HEK293T (cell line): ENCODE measurements at regions not wholly inside any gene's neighbourhood (a gene's known extent, or its start where the extent isn't known, plus 50 kb on each side); places are given as distances from the start of the nearest gene placed in this dataset.

Source experiments
- BHLHE40 ChIP-seq: fragments of 450-650 bp; IDR thresholded peaks from 2 replicates; pipeline ENCODE4 v1.6.1; 2016; ENCODE audit warnings: mild to moderate bottlenecking, moderate library complexity, borderline replicate concordance
- ELF4 ChIP-seq: fragments of 450-650 bp; IDR thresholded peaks from 2 replicates; pipeline ENCODE4 v1.6.1; 2017; ENCODE audit warnings: antibody characterized with exemption
- FOXA1 ChIP-seq: fragments of 450-650 bp; IDR thresholded peaks from 2 replicates; pipeline ENCODE4 v1.6.1; 2016; ENCODE audit warnings: mild to moderate bottlenecking
- FOXK2 ChIP-seq: fragments of 450-650 bp; IDR thresholded peaks from 2 replicates; pipeline ENCODE4 v1.6.1; 2016; ENCODE audit warnings: mild to moderate bottlenecking
- FOXM1 ChIP-seq: fragments of 450-650 bp; IDR thresholded peaks from 2 replicates; pipeline ENCODE4 v1.6.1; 2017; ENCODE audit warnings: mild to moderate bottlenecking, borderline replicate concordance
- HDGF ChIP-seq: fragments of 450-650 bp; IDR thresholded peaks from 2 replicates; pipeline ENCODE4 v1.6.1; 2017; ENCODE audit warnings: antibody characterized with exemption, borderline replicate concordance
- L3MBTL2 ChIP-seq: fragments of 450-650 bp; conservative IDR thresholded peaks from 2 replicates; pipeline ENCODE4 v1.6.1; 2016; ENCODE audit warnings: mild to moderate bottlenecking
- NFRKB ChIP-seq: fragments of 450-650 bp; IDR thresholded peaks from 2 replicates; pipeline ENCODE4 v1.6.1; 2016; ENCODE audit warnings: mild to moderate bottlenecking, moderate library complexity
- SP1 ChIP-seq: fragments of 450-650 bp; IDR thresholded peaks from 2 replicates; pipeline ENCODE4 v1.6.1; 2017
- SUZ12 ChIP-seq: fragments of 450-650 bp; IDR thresholded peaks from 2 replicates; pipeline ENCODE4 v1.6.1; 2016; ENCODE audit warnings: mild to moderate bottlenecking
- TARDBP ChIP-seq: fragments of 450-650 bp; IDR thresholded peaks from 2 replicates; pipeline ENCODE4 v1.6.1; 2016
- ZNF384 ChIP-seq: fragments of 450-650 bp; IDR thresholded peaks from 2 replicates; pipeline ENCODE4 v1.6.1; 2016

DNA sequence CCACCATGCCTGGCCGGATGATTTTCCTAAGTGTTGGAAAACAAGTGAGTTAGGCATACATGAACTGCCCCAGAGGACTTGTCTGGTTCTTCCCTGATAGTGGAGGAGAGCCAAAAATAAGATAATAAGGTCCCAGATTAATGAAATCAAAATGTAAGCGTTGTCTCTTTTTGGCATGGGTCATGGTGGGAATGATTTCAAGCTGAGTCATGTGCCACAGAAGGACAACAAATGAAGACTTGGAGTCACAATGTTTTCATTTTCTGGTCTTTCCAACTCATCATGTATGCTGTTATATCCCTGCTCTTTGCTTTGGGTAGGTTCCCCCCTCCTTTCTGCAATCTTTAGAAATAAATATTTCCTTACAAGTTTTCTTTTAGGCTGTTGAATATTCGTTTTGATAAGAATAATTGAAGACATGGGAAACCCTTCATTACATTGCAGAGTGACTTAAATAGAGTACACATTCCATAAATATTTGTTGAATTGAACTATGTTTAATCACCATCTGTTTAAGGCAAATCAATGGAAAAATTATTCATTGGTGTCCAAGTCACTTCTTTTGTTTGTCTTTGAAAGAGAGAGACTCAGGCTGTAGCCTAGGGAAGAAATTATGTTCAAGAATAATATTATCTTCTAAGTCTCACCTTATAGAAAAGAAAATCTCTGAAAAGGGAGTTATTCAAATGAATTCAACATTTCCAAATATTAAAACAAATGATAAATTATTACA lies 196.3 kb downstream of the CSNK1G3 start:
- TF ChIP-seq FOXA1, result no peak
- TF ChIP-seq TARDBP, result no peak
- TF ChIP-seq L3MBTL2, result no peak
- TF ChIP-seq FOXK2, result no peak
- TF ChIP-seq FOXM1, result no peak
- TF ChIP-seq SUZ12, result no peak
- TF ChIP-seq HDGF, result no peak
- no peak for TF ChIP-seq BHLHE40
- no peak for TF ChIP-seq SP1
- no peak for TF ChIP-seq NFRKB
- TF ChIP-seq ZNF384, result no peak
- no peak for TF ChIP-seq ELF4
